IMR-90 (cell line): ENCODE measurements at regions not wholly inside any gene's neighbourhood (a gene's known extent, or its start where the extent isn't known, plus 50 kb on each side); places are given as distances from the start of the nearest gene placed in this dataset.

Source experiments
- CEBPB ChIP-seq: IDR thresholded peaks from 2 replicates; pipeline ENCODE4 v1.6.1; 2012; ENCODE audit warnings: low read depth, low read length, improper control_type of control experiment
- FOS ChIP-seq: fragments of 150-350 bp; IDR thresholded peaks from 2 replicates; pipeline ENCODE4 v1.6.1; 2016; ENCODE audit warnings: low read depth, low read length
- NFE2L2 ChIP-seq: fragments of 150-350 bp; IDR thresholded peaks from 2 replicates; pipeline ENCODE4 v1.6.1; 2016; ENCODE audit warnings: low read depth, mild to moderate bottlenecking, low read length
- POLR2A ChIP-seq: IDR thresholded peaks from 2 replicates; pipeline ENCODE4 v1.6.1; 2012; ENCODE audit warnings: mild to moderate bottlenecking, low read depth, low read length
- RFX5 ChIP-seq: IDR thresholded peaks from 2 replicates; pipeline ENCODE4 v1.8.0; 2012; ENCODE audit warnings: low read depth, mild to moderate bottlenecking, low read length, moderate library complexity
- TF ChIP-seq, protein P1 (sequence below): conservative IDR thresholded peaks from 2 replicates; pipeline ENCODE4 v1.5.1; 2012; ENCODE audit warnings: mild to moderate bottlenecking, low read depth, low read length, improper control_type of control experiment

DNA sequence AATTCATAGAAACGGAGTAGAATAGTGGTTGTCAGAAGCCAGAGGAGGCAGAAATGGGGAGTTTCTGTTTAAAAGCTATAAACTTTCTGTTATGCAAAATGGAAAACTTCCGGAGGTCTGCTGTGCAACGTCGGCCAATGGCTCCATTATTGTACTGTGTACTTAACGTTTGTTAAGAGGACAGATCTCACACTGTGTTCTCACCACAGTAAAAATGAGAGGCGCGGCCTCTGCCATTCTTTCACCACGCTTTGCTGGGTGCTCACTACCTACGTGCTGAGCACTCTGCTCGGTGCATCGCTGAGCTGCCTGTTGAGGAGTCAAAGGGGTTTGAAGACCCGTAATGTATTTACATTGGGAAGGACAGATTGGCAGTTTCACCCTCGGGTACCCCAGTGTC, 218.8 kb upstream of the B3GAT1 start:
- no peak for TF ChIP-seq RFX5
- TF ChIP-seq, protein P1, sequence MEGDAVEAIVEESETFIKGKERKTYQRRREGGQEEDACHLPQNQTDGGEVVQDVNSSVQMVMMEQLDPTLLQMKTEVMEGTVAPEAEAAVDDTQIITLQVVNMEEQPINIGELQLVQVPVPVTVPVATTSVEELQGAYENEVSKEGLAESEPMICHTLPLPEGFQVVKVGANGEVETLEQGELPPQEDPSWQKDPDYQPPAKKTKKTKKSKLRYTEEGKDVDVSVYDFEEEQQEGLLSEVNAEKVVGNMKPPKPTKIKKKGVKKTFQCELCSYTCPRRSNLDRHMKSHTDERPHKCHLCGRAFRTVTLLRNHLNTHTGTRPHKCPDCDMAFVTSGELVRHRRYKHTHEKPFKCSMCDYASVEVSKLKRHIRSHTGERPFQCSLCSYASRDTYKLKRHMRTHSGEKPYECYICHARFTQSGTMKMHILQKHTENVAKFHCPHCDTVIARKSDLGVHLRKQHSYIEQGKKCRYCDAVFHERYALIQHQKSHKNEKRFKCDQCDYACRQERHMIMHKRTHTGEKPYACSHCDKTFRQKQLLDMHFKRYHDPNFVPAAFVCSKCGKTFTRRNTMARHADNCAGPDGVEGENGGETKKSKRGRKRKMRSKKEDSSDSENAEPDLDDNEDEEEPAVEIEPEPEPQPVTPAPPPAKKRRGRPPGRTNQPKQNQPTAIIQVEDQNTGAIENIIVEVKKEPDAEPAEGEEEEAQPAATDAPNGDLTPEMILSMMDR, result no peak
- no peak for TF ChIP-seq NFE2L2
- TF ChIP-seq FOS, result no peak
- no peak for TF ChIP-seq POLR2A
- TF ChIP-seq CEBPB, result no peak
